DND-41 (cell line): ENCODE measurements at regions not wholly inside any gene's neighbourhood (a gene's known extent, or its start where the extent isn't known, plus 50 kb on each side); places are given as distances from the start of the nearest gene placed in this dataset.

ENCODE experiments used
- ATAC-seq: fragments of 200-7000 bp; cut with Tn5 transposase; 3 replicates; pipeline ENCODE4 v1.9.1; 2021; ENCODE audit warnings: low read depth; ENCODE audit not compliant: insufficient read depth
- DNase-seq: peaks from one replicate; pipeline ENCODE4 v3.0.0-alpha.2; 2020
- H2AFZ ChIP-seq: 2 replicates; pipeline ENCODE4 v1.6.0; 2012; ENCODE audit warnings: low read depth, low read length
- H3K27ac ChIP-seq: 2 replicates; pipeline ENCODE4 v1.5.1; 2012; ENCODE audit warnings: low read length, inconsistent platforms
- H3K27me3 ChIP-seq: fragments of 200-600 bp; sonication (generic); 2 replicates; pipeline ENCODE4 v1.6.0; 2012; ENCODE audit warnings: low read length, mild to moderate bottlenecking, inconsistent platforms; ENCODE audit not compliant: insufficient read depth, poor library complexity
- H3K36me3 ChIP-seq: 2 replicates; pipeline ENCODE4 v1.5.1; 2012; ENCODE audit warnings: low read length, inconsistent platforms; ENCODE audit not compliant: insufficient read depth
- H3K4me1 ChIP-seq: 2 replicates; pipeline ENCODE4 v1.5.1; 2012; ENCODE audit warnings: mild to moderate bottlenecking, low read length; ENCODE audit not compliant: insufficient read depth
- H3K4me2 ChIP-seq: 2 replicates; pipeline ENCODE4 v1.6.0; 2012; ENCODE audit warnings: mild to moderate bottlenecking, moderate library complexity, low read length, inconsistent platforms; ENCODE audit not compliant: insufficient read depth
- H3K4me3 ChIP-seq, 2 experiments: fragments of 200-600 bp in 1 of 2; shearing (Covaris generic) in 1 of 2; 2 replicates each; pipeline ENCODE4 v1.5.1; 2012 to 2016; ENCODE audit warnings: inconsistent platforms in 2 of 2, low read length in 2 of 2, mild to moderate bottlenecking in 2 of 2, low read depth in 1 of 2, moderate library complexity in 1 of 2
- H3K79me2 ChIP-seq: 2 replicates; pipeline ENCODE4 v1.6.0; 2012; ENCODE audit warnings: low read length, inconsistent platforms; ENCODE audit not compliant: insufficient read depth
- H3K9ac ChIP-seq: 2 replicates; pipeline ENCODE4 v1.6.0; 2012; ENCODE audit warnings: low read depth, mild to moderate bottlenecking, inconsistent platforms, low read length, moderate library complexity
- H3K9me3 ChIP-seq: 2 replicates; pipeline ENCODE4 v1.5.1; 2012; ENCODE audit warnings: low read length, moderate library complexity, mild to moderate bottlenecking, inconsistent platforms; ENCODE audit not compliant: insufficient read depth, severe bottlenecking
- H4K20me1 ChIP-seq: 2 replicates; pipeline ENCODE4 v1.6.0; 2012; ENCODE audit warnings: low read length; ENCODE audit not compliant: insufficient read depth
- CTCF ChIP-seq: IDR thresholded peaks from 2 replicates; pipeline ENCODE4 v1.5.1; 2012; ENCODE audit warnings: borderline replicate concordance, low read length, moderate library complexity, mild to moderate bottlenecking; ENCODE audit not compliant: poor library complexity, severe bottlenecking; ENCODE audit errors: extremely low read depth
- EZH2 ChIP-seq: IDR thresholded peaks from 3 replicates; pipeline ENCODE4 v1.6.1; 2012; ENCODE audit warnings: borderline replicate concordance, low read depth, mild to moderate bottlenecking, moderate library complexity, low read length, inconsistent platforms; ENCODE audit not compliant: severe bottlenecking

- no peak overlapping the region for H3K4me3 ChIP-seq
- no peak overlapping the region for H3K27ac ChIP-seq
- DNase-seq (no peak), ATAC-seq (no peak)
- H2AFZ ChIP-seq = no peak overlapping the region
- TF ChIP-seq EZH2 = no peak
- no peaks in the 10 kb centered on the region for H3K27me3 ChIP-seq
- no peak overlapping the region for H3K9ac ChIP-seq
- no peaks in the 10 kb centered on the region for H3K36me3 ChIP-seq
- H3K4me1 ChIP-seq = no peaks in the 10 kb centered on the region
- no peaks in the 10 kb centered on the region for H4K20me1 ChIP-seq
- H3K9me3 ChIP-seq = no peaks in the 10 kb centered on the region
- no peaks in the 10 kb centered on the region for H3K79me2 ChIP-seq
- H3K4me2 ChIP-seq = no peak overlapping the region
Measured at GRCh38 chr13:107170270-107170931, 602.5 kb upstream of the ARGLU1 start.

GRCh38 chr13:107157271-107157670 is 589.3 kb upstream of the ARGLU1 start:
- no peak overlapping the region for H3K4me2 ChIP-seq
- H3K4me3 ChIP-seq = no peak overlapping the region
- no peak overlapping the region for H3K27ac ChIP-seq
- H3K79me2 ChIP-seq = no peaks in the 10 kb centered on the region
- ATAC-seq (no peak), DNase-seq (no peak)
- H2AFZ ChIP-seq = no peak overlapping the region
- no peaks in the 10 kb centered on the region for H3K4me1 ChIP-seq
- H3K27me3 ChIP-seq = no peaks in the 10 kb centered on the region
- H3K36me3 ChIP-seq = no peaks in the 10 kb centered on the region
- H4K20me1 ChIP-seq = no peaks in the 10 kb centered on the region
- TF ChIP-seq CTCF (no peak), EZH2 (no peak)
- H3K9ac ChIP-seq = no peak overlapping the region
- H3K9me3 ChIP-seq = no peaks in the 10 kb centered on the region

- Histone ChIP-seq H3K27me3 (no peaks in the 10 kb centered on the region), H4K20me1 (no peaks in the 10 kb centered on the region), H2AFZ (no peak overlapping the region), H3K9ac (no peak overlapping the region), H3K36me3 (no peaks in the 10 kb centered on the region), H3K4me2 (no peak overlapping the region), H3K79me2 (no peaks in the 10 kb centered on the region), H3K27ac (no peak overlapping the region), H3K4me3 (no peak overlapping the region), H3K4me1 (no peaks in the 10 kb centered on the region), H3K9me3 (no peaks in the 10 kb centered on the region)
- no peak for ATAC-seq
- no peak for TF ChIP-seq EZH2
- TF ChIP-seq CTCF = peak; percentile 20
- DNase-seq = no peak
Measured at GRCh38 chr13:107144432-107144831, 576.5 kb upstream of the ARGLU1 start.

- H2AFZ ChIP-seq = no peak overlapping the region
- DNase-seq (no peak), ATAC-seq (no peak)
- H3K79me2 ChIP-seq = no peaks in the 10 kb centered on the region
- H3K4me1 ChIP-seq = no peaks in the 10 kb centered on the region
- H3K27ac ChIP-seq = no peak overlapping the region
- H4K20me1 ChIP-seq = no peaks in the 10 kb centered on the region
- H3K4me3 ChIP-seq = no peak overlapping the region
- H3K9me3 ChIP-seq = no peaks in the 10 kb centered on the region
- no peak for TF ChIP-seq CTCF
- no peak for TF ChIP-seq EZH2
- no peaks in the 10 kb centered on the region for H3K36me3 ChIP-seq
- H3K27me3 ChIP-seq = no peaks in the 10 kb centered on the region
- no peak overlapping the region for H3K4me2 ChIP-seq
- H3K9ac ChIP-seq = no peak overlapping the region
Measured at GRCh38 chr13:107141767-107142166, 573.8 kb upstream of the ARGLU1 start.
